ENCODE measurements at regions not wholly inside any gene's neighbourhood (a gene's known extent, or its start where the extent isn't known, plus 50 kb on each side); places are given as distances from the start of the nearest gene placed in this dataset.
"Not testable (repeated sequence)": the region's sequence is repeated elsewhere in the genome, so short reads cannot be mapped to it uniquely, and the experiment has no call there.

DNA sequence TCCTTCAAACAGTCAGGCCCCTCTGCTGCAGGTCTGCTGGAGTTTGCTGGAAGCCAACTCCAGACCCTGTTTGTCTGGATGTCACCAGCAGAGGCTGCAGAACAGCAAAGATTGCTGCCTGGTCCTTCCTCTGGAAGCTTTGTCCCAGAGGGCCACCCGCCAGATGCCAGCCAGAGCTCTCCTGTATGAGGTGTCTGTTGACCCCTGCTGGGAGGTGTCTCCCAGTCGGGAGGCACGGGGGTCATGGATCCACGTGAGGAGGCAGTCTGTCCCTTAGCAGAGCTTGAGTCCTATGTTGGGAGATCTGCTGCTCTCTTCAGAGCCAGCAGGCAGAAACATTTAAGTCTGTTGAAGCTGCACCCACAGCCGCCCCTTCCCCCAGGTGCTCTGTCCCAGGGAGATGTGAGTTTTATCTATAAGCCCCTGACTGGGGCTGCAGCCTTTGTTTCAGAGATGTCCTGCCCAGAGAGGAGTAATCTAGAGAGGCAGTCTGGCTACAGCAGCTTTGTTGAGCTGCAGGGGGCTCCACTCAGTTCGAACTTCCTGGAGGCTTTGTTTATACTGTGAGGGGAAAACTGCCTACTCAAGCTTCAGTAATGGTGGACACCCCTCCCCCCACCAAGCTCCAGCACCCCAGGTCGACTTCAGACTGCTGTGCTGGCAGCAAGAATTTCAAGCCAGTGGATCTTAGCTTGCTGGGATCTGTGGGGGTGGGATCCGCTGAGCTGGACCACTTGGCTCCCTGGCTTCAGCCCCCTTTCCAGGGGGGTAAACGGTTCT lies 72.1 kb downstream of the OGFRL1 start:
- H3K36me3 ChIP-seq (ENCODE audit: control insufficient read depth in 2 of 3, insufficient read depth in 3 of 3, low read length in 3 of 3); H3K4me1 ChIP-seq (ENCODE audit: control insufficient read depth in 2 of 2, insufficient read depth in 2 of 2, low read length in 2 of 2); H3K27ac Mint-ChIP-seq; H3K9me3 ChIP-seq (ENCODE audit: control insufficient read depth in 2 of 3, low read length in 3 of 3); H3K27ac ChIP-seq (ENCODE audit: low read depth, low read length); H3K9me3 Mint-ChIP-seq; DNase-seq; H3K36me3 Mint-ChIP-seq; H3K4me3 ChIP-seq (ENCODE audit: low read length); CTCF ChIA-PET; H3K4me1 Mint-ChIP-seq; H3K4me3 Mint-ChIP-seq; POLR2A ChIA-PET; intact Hi-C loops (cut with micrococcal nuclease); ATAC-seq; H3K27me3 ChIP-seq (ENCODE audit: control insufficient read depth in 2 of 2, insufficient read depth in 2 of 2, low read length in 2 of 2): not testable (repeated sequence)
- peaks cover 10 to 18% (median 15%) of the 10 kb centered on the region in 5 donors for H3K27me3 Mint-ChIP-seq

DNA sequence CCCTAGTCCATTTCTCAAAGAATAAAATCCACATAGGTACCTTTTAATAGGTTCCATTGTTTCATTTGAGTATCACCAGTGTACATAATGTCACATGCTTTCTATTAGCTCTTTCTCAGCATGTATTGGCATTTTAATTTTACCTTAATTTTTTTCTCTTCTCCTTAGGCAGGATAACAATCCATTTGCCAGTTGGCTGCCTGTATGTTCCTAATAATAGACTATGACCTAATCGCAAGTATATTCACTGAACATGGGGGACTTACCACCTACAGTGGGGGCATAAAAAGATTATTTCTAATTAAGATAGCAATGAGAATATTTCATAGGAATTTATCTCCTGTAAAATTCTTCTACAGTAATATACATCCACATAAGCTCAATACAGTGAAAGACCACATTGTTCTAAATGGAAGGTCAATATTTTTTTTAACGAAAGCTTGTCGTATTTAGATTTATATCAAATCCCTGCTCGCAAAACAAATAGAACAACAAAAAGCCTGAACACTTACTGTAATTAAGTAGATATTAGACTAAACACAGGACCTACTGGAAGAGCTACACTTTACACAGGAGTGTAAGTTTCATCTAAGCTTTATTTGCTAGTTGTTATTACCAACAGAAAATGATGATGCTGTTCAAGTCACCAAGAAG lies 76.4 kb downstream of the OGFRL1 start:
- Histone ChIP-seq H3K36me3 (ENCODE audit: control insufficient read depth in 2 of 3, insufficient read depth in 3 of 3, low read length in 3 of 3) (no peaks in the 10 kb centered on the region), H3K27me3 (ENCODE audit: control insufficient read depth in 2 of 2, insufficient read depth in 2 of 2, low read length in 2 of 2) (peaks cover 0 to 4% of the 10 kb centered on the region in 2 donors), H3K27ac (ENCODE audit: low read depth, low read length) (no peak overlapping the region), H3K4me3 (ENCODE audit: low read length) (no peak overlapping the region), H3K4me1 (ENCODE audit: control insufficient read depth in 2 of 2, insufficient read depth in 2 of 2, low read length in 2 of 2) (no peaks in the 10 kb centered on the region), H3K9me3 (ENCODE audit: control insufficient read depth in 2 of 3, low read length in 3 of 3) (no peaks in the 10 kb centered on the region)
- ATAC-seq, result no peak
- Mint-ChIP-seq H3K9me3 (peaks cover 0 to 2% (median 0%) of the 10 kb centered on the region in 11 donors), H3K27me3 (peaks cover 8 to 27% (median 14%) of the 10 kb centered on the region in 5 donors), H3K27ac (no peak overlapping the region), H3K4me3 (no peak overlapping the region), H3K4me1 (peaks cover 0 to 10% (median 2%) of the 10 kb centered on the region in 7 donors), H3K36me3 (no peaks in the 10 kb centered on the region)
- intact Hi-C loops (cut with micrococcal nuclease), result no loop called here
- POLR2A ChIA-PET, result interaction anchor here (0.7 kb wide), 1 partner anchor 323 kb away, joined by 3 read pairs; no protein-coding TSS in a partner anchor
- CTCF ChIA-PET, result interaction anchor here (1.5 kb wide), 1 partner anchor 15 kb away, joined by 6 read pairs; no protein-coding TSS in a partner anchor
- no peak for DNase-seq

DNA sequence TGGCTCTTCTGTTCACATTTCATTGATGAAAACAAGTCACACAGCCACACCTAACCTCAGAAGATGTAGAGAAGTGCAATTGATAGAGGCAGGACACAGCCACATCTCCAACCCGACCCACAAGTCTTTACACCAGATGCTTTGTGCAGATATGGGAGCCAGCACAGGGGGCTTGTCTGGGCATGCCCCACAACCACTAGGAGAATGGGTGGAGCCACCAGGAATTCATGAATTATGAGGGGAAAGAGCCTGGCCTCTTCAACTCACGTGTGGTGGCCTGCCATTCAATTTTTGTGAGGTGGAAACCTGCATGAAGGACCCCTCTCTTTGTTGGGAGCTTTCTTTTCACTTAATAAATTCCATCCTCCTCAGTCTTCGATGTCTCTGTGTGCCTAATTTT lies 79.1 kb downstream of the OGFRL1 start:
- intact Hi-C loops (cut with micrococcal nuclease), result no loop called here
- no peaks in the 10 kb centered on the region for H3K9me3 ChIP-seq (ENCODE audit: control insufficient read depth in 2 of 3, low read length in 3 of 3)
- H3K9me3 Mint-ChIP-seq, result no peaks in the 10 kb centered on the region
- no peak overlapping the region for H3K4me3 Mint-ChIP-seq
- ChIA-PET CTCF (no interaction called here), POLR2A (no interaction called here)
- no peak overlapping the region for H3K27ac ChIP-seq (ENCODE audit: low read depth, low read length)
- ATAC-seq, result no peak
- H3K27me3 Mint-ChIP-seq, result peaks cover 4 to 31% (median 20%) of the 10 kb centered on the region in 5 donors
- no peaks in the 10 kb centered on the region for H3K36me3 ChIP-seq (ENCODE audit: control insufficient read depth in 2 of 3, insufficient read depth in 3 of 3, low read length in 3 of 3)
- no peak overlapping the region for H3K4me3 ChIP-seq (ENCODE audit: low read length)
- no peak for DNase-seq
- no peaks in the 10 kb centered on the region for H3K4me1 ChIP-seq (ENCODE audit: control insufficient read depth in 2 of 2, insufficient read depth in 2 of 2, low read length in 2 of 2)
- H3K27ac Mint-ChIP-seq, result no peak overlapping the region
- H3K36me3 Mint-ChIP-seq, result no peaks in the 10 kb centered on the region
- H3K4me1 Mint-ChIP-seq, result peaks cover 0 to 10% (median 2%) of the 10 kb centered on the region in 7 donors
- peaks cover 0 to 4% of the 10 kb centered on the region in 2 donors for H3K27me3 ChIP-seq (ENCODE audit: control insufficient read depth in 2 of 2, insufficient read depth in 2 of 2, low read length in 2 of 2)

DNA sequence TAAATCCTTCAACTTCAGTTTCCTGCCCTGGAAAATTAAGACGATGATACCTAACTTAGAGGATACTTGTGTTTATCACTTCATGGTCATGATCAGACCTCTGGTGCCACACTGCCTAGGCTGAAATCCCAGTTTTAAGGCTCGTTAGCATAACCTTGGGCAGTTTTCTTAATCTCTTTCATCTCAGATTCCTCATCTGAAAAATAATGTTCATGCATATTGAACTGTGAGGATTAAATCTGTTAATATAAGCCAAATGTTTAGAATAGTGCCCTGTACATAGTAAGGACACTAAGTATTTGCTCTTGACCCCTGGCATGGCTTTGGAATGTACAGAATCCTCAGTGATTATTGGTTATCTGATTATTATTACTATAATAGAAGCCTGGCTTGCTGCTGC lies 79.7 kb downstream of the OGFRL1 start:
- H3K9me3 ChIP-seq (ENCODE audit: control insufficient read depth in 2 of 3, low read length in 3 of 3), result no peaks in the 10 kb centered on the region
- ChIA-PET CTCF (no interaction called here), POLR2A (no interaction called here)
- ATAC-seq (no peak), DNase-seq (no peak)
- no peak overlapping the region for H3K27ac ChIP-seq (ENCODE audit: low read depth, low read length)
- Mint-ChIP-seq H3K36me3 (no peaks in the 10 kb centered on the region), H3K27ac (no peak overlapping the region), H3K4me1 (peaks cover 0 to 10% (median 2%) of the 10 kb centered on the region in 7 donors), H3K27me3 (peaks cover 4 to 30% (median 20%) of the 10 kb centered on the region in 5 donors), H3K4me3 (no peak overlapping the region), H3K9me3 (no peaks in the 10 kb centered on the region)
- H3K4me3 ChIP-seq (ENCODE audit: low read length), result no peak overlapping the region
- intact Hi-C loops (cut with micrococcal nuclease), result no loop called here
- no peaks in the 10 kb centered on the region for H3K4me1 ChIP-seq (ENCODE audit: control insufficient read depth in 2 of 2, insufficient read depth in 2 of 2, low read length in 2 of 2)
- H3K36me3 ChIP-seq (ENCODE audit: control insufficient read depth in 2 of 3, insufficient read depth in 3 of 3, low read length in 3 of 3), result no peaks in the 10 kb centered on the region
- peaks cover 0 to 4% of the 10 kb centered on the region in 2 donors for H3K27me3 ChIP-seq (ENCODE audit: control insufficient read depth in 2 of 2, insufficient read depth in 2 of 2, low read length in 2 of 2)

DNA sequence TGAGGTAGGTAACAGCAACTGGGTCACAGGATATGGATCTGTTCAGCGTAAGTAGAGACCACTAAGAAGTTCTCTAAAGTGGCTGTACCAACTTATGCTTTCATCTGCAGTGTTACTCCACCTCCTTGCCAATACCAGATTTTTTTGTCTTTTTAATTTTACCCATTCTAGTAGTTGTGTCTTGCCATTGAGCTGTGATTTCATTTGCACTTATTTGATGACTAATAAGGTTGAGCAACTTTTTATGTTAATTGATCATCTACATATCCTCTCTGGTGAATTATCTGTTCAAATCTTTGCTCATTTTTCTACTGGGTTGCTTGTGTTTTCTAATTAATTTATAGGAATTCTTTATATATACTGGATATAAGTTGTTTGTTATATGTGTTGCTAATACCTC lies 82.9 kb downstream of the OGFRL1 start:
- no peak for ATAC-seq
- H3K36me3 Mint-ChIP-seq, result no peaks in the 10 kb centered on the region
- Histone ChIP-seq H3K27ac (ENCODE audit: low read depth, low read length) (no peak overlapping the region), H3K4me3 (ENCODE audit: low read length) (no peak overlapping the region), H3K36me3 (ENCODE audit: control insufficient read depth in 2 of 3, insufficient read depth in 3 of 3, low read length in 3 of 3) (no peaks in the 10 kb centered on the region), H3K4me1 (ENCODE audit: control insufficient read depth in 2 of 2, insufficient read depth in 2 of 2, low read length in 2 of 2) (no peaks in the 10 kb centered on the region), H3K27me3 (ENCODE audit: control insufficient read depth in 2 of 2, insufficient read depth in 2 of 2, low read length in 2 of 2) (peaks cover 0 to 4% of the 10 kb centered on the region in 2 donors), H3K9me3 (ENCODE audit: control insufficient read depth in 2 of 3, low read length in 3 of 3) (no peaks in the 10 kb centered on the region)
- intact Hi-C loops (cut with micrococcal nuclease), result no loop called here
- H3K27ac Mint-ChIP-seq, result no peak overlapping the region
- H3K4me1 Mint-ChIP-seq, result peaks cover 0 to 5% (median 2%) of the 10 kb centered on the region in 7 donors
- ChIA-PET POLR2A (no interaction called here), CTCF (interaction anchor here (1.0 kb wide), 1 partner anchor 14 kb away, joined by 3 read pairs; no protein-coding TSS in a partner anchor)
- peaks cover 0 to 7% (median 0%) of the 10 kb centered on the region in 11 donors for H3K9me3 Mint-ChIP-seq
- DNase-seq, result no peak
- H3K27me3 Mint-ChIP-seq, result peaks cover 5 to 30% (median 25%) of the 10 kb centered on the region in 5 donors
- no peak overlapping the region for H3K4me3 Mint-ChIP-seq

DNA sequence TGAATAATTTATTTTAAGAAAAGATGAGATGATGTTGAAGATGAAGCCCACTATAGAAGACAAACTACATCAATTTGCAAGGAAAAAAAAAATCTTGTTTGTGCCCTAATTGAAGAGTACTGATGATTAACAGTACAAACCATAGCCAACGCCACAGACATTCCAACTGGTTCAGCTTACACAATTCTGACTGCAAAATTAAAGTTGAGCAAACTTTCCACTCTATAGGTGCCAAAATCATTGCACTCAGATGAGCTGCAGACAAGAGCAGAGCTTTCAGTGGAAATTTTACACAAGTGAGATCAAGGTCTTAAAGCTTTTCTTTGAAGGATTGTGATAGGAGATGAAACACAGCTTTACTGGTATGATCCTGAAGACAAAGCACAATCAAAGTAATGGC lies 85.3 kb downstream of the OGFRL1 start:
- Mint-ChIP-seq H3K27me3 (peaks cover 5 to 29% (median 16%) of the 10 kb centered on the region in 5 donors), H3K4me1 (no peaks in the 10 kb centered on the region), H3K4me3 (no peak overlapping the region), H3K27ac (no peak overlapping the region), H3K36me3 (no peaks in the 10 kb centered on the region), H3K9me3 (peaks cover 0 to 7% (median 0%) of the 10 kb centered on the region in 11 donors)
- ATAC-seq (no peak), DNase-seq (no peak)
- ChIA-PET POLR2A (no interaction called here), CTCF (no interaction called here)
- no peaks in the 10 kb centered on the region for H3K36me3 ChIP-seq (ENCODE audit: control insufficient read depth in 2 of 3, insufficient read depth in 3 of 3, low read length in 3 of 3)
- peaks cover 0 to 4% of the 10 kb centered on the region in 2 donors for H3K27me3 ChIP-seq (ENCODE audit: control insufficient read depth in 2 of 2, insufficient read depth in 2 of 2, low read length in 2 of 2)
- H3K4me3 ChIP-seq (ENCODE audit: low read length), result no peak overlapping the region
- H3K27ac ChIP-seq (ENCODE audit: low read depth, low read length), result no peak overlapping the region
- intact Hi-C loops (cut with micrococcal nuclease), result no loop called here
- H3K9me3 ChIP-seq (ENCODE audit: control insufficient read depth in 2 of 3, low read length in 3 of 3), result no peaks in the 10 kb centered on the region
- no peaks in the 10 kb centered on the region for H3K4me1 ChIP-seq (ENCODE audit: control insufficient read depth in 2 of 2, insufficient read depth in 2 of 2, low read length in 2 of 2)
